ENCODE measurements at regions not wholly inside any gene's neighbourhood (a gene's known extent, or its start where the extent isn't known, plus 50 kb on each side); places are given as distances from the start of the nearest gene placed in this dataset.

DNA sequence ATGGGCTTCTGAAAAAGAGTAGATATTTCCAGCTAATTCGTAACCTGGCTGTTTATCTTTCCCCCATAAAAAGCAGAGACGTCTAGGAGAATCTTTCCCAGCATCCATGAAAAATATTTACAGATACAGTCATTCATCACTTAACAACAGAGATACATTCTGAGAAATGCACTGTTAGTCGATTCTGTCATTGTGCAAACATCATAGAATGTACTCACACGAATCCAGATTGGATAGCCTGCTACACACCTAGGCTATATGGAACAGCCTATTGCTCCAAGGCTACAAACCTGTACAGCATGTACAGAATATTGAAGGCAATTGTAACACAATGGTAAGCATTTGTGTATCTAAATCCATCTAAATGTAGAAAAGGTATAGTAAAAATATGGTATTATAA, 530.2 kb upstream of the NBEA start:
- ChIA-PET CTCF (interaction anchor here (0.6 kb wide), 1 partner anchor 210 kb away, joined by 3 read pairs; no protein-coding TSS in a partner anchor), POLR2A (ENCODE audit: low non-redundant PET) (no interaction called here)
- H3K27ac ChIP-seq = no peak overlapping the region
- TF ChIP-seq, protein P1, sequence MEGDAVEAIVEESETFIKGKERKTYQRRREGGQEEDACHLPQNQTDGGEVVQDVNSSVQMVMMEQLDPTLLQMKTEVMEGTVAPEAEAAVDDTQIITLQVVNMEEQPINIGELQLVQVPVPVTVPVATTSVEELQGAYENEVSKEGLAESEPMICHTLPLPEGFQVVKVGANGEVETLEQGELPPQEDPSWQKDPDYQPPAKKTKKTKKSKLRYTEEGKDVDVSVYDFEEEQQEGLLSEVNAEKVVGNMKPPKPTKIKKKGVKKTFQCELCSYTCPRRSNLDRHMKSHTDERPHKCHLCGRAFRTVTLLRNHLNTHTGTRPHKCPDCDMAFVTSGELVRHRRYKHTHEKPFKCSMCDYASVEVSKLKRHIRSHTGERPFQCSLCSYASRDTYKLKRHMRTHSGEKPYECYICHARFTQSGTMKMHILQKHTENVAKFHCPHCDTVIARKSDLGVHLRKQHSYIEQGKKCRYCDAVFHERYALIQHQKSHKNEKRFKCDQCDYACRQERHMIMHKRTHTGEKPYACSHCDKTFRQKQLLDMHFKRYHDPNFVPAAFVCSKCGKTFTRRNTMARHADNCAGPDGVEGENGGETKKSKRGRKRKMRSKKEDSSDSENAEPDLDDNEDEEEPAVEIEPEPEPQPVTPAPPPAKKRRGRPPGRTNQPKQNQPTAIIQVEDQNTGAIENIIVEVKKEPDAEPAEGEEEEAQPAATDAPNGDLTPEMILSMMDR (conservative IDR thresholded peaks at IDR 0.05; ENCODE audit: low read depth) = no peak
- DNase-seq (ENCODE audit: low spot score) = no peak

DNA sequence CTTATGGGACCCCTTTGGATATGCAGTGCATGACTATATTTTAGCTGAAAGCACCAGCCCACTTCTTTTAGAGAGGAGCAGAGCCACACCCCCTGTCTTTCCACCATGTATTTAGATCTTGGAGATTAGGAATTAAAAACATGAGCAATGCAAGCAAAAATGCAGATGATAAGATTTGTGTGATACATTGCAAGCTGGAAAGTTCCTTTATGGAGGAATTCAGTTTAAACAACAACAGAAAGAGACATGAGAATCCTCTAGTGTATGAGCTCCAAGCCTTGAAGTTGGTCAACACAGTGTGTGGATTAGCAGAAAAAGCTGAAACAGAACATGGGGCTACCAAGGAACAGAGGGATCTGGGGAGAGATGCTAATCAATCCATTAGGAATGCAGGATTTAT, 529.8 kb upstream of the NBEA start:
- POLR2A ChIA-PET (ENCODE audit: low non-redundant PET) = no interaction called here
- CTCF ChIA-PET = no interaction called here
- H3K27ac ChIP-seq = no peak overlapping the region
- no peak for DNase-seq (ENCODE audit: low spot score)
- TF ChIP-seq, protein P1 (conservative IDR thresholded peaks at IDR 0.05; ENCODE audit: low read depth) = no peak

GRCh38 chr13:34412817-34413375, 529.2 kb upstream of the NBEA start:
- DNase-seq (ENCODE audit: low spot score) = no peak
- TF ChIP-seq, protein P1 (conservative IDR thresholded peaks at IDR 0.05; ENCODE audit: low read depth) = no peak
- CTCF ChIA-PET = no interaction called here
- POLR2A ChIA-PET (ENCODE audit: low non-redundant PET) = no interaction called here
- no peak overlapping the region for H3K27ac ChIP-seq

GRCh38 chr13:34413538-34414210, 528.4 kb upstream of the NBEA start:
- CTCF ChIA-PET = no interaction called here
- H3K27ac ChIP-seq = no peak overlapping the region
- TF ChIP-seq, protein P1 (conservative IDR thresholded peaks at IDR 0.05; ENCODE audit: low read depth) = no peak
- POLR2A ChIA-PET (ENCODE audit: low non-redundant PET) = no interaction called here
- DNase-seq (ENCODE audit: low spot score) = no peak

- DNase-seq (ENCODE audit: low spot score) = no peak
- POLR2A ChIA-PET (ENCODE audit: low non-redundant PET) = no interaction called here
- no peak overlapping the region for H3K27ac ChIP-seq
- TF ChIP-seq, protein P1 (conservative IDR thresholded peaks at IDR 0.05; ENCODE audit: low read depth) = no peak
- CTCF ChIA-PET = interaction anchor here (0.6 kb wide), 1 partner anchor 965 kb away, joined by 3 read pairs; no protein-coding TSS in a partner anchor
These were observed 527.5 kb upstream of the NBEA start for GRCh38 chr13:34414616-34415015.

DNA sequence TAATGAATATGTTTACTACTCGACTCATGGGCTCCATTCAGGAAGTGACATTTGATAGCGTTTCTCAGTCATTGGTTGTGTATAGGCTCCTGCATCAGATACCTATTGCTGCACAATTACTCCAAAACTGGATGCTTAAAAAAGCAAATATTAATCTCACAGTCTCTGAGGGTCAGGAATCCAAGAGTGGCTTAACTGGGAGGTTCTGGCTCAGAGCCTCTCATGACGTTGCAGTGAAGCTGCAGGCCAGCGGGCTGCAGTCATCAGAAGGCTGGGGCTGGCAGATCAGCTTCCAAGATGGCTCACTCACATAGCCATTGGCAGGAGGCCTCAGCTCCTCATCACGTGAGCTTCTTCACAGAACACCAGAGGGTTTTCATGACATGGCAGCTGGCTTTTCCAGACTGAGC, 525.1 kb upstream of the NBEA start:
- CTCF ChIA-PET = no interaction called here
- no peak overlapping the region for H3K27ac ChIP-seq

More for the DNA sequence above, 525.1 kb upstream of the NBEA start:
- DNase-seq (ENCODE audit: low spot score) = no peak
- TF ChIP-seq, protein P1 (conservative IDR thresholded peaks at IDR 0.05; ENCODE audit: low read depth) = no peak
- POLR2A ChIA-PET (ENCODE audit: low non-redundant PET) = no interaction called here

Measured in RWPE1 (cell line).